PFSK-1 (cell line): ENCODE measurements at regions not wholly inside any gene's neighbourhood (a gene's known extent, or its start where the extent isn't known, plus 50 kb on each side); places are given as distances from the start of the nearest gene placed in this dataset.

Experiments
- FOXP2 ChIP-seq: optimal IDR thresholded peaks from 2 replicates; pipeline ENCODE3; 2011; ENCODE audit warnings: borderline replicate concordance, control low read depth, inconsistent platforms; ENCODE audit not compliant: insufficient read depth; ENCODE audit errors: extremely low read length, extremely low read depth
- POLR2AphosphoS5 ChIP-seq: IDR thresholded peaks from 2 replicates; pipeline ENCODE4 v1.6.1; 2012; ENCODE audit warnings: low read depth, mild to moderate bottlenecking, control low read depth, low read length, moderate library complexity
- SIN3A ChIP-seq: IDR thresholded peaks from 2 replicates; pipeline ENCODE4 v1.6.1; 2012; ENCODE audit warnings: mild to moderate bottlenecking, low read length, moderate library complexity, borderline replicate concordance; ENCODE audit not compliant: insufficient read depth
- TAF1 ChIP-seq: IDR thresholded peaks from 2 replicates; pipeline ENCODE4 v1.6.1; 2012; ENCODE audit warnings: low read length, control low read depth, borderline replicate concordance; ENCODE audit not compliant: insufficient read depth
- TF ChIP-seq, protein P1 (sequence below), 2 experiments: IDR thresholded peaks; 2 replicates each; pipeline versions ENCODE4 v1.6.1 to v1.8.0; 2011 to 2012; ENCODE audit warnings: low read depth in 2 of 2, low read length in 2 of 2, control low read depth in 1 of 2, inconsistent platforms in 1 of 2, mild to moderate bottlenecking in 1 of 2, moderate library complexity in 1 of 2; ENCODE audit not compliant: insufficient read depth in 1 of 2

DNA sequence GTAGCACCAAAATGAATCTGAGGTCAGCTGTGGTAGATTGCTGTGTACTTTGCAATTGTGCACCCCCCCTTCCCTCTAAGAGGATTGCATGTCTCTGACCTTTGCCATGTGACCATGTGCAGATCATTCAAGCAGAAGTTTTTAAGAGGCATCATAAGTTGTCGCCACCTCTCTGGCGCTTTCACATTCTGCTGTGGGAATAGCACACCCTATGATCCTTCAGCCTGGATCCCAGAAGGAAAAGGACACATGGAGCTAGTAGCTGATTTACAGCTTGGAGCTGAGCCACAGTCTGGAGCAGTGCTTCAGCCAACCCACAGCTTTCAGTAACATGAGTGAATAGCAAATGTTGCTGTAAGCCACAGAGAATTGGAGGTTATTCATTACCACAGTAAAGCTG lies 158.5 kb downstream of the TSEN15 start:
- TF ChIP-seq, protein P1, sequence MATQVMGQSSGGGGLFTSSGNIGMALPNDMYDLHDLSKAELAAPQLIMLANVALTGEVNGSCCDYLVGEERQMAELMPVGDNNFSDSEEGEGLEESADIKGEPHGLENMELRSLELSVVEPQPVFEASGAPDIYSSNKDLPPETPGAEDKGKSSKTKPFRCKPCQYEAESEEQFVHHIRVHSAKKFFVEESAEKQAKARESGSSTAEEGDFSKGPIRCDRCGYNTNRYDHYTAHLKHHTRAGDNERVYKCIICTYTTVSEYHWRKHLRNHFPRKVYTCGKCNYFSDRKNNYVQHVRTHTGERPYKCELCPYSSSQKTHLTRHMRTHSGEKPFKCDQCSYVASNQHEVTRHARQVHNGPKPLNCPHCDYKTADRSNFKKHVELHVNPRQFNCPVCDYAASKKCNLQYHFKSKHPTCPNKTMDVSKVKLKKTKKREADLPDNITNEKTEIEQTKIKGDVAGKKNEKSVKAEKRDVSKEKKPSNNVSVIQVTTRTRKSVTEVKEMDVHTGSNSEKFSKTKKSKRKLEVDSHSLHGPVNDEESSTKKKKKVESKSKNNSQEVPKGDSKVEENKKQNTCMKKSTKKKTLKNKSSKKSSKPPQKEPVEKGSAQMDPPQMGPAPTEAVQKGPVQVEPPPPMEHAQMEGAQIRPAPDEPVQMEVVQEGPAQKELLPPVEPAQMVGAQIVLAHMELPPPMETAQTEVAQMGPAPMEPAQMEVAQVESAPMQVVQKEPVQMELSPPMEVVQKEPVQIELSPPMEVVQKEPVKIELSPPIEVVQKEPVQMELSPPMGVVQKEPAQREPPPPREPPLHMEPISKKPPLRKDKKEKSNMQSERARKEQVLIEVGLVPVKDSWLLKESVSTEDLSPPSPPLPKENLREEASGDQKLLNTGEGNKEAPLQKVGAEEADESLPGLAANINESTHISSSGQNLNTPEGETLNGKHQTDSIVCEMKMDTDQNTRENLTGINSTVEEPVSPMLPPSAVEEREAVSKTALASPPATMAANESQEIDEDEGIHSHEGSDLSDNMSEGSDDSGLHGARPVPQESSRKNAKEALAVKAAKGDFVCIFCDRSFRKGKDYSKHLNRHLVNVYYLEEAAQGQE (IDR thresholded peaks at IDR 0.05; ENCODE audit: insufficient read depth in 1 of 2, low read depth in 2 of 2, low read length in 2 of 2): no peak
- TF ChIP-seq TAF1 (no peak), FOXP2 (no peak), SIN3A (no peak)

DNA sequence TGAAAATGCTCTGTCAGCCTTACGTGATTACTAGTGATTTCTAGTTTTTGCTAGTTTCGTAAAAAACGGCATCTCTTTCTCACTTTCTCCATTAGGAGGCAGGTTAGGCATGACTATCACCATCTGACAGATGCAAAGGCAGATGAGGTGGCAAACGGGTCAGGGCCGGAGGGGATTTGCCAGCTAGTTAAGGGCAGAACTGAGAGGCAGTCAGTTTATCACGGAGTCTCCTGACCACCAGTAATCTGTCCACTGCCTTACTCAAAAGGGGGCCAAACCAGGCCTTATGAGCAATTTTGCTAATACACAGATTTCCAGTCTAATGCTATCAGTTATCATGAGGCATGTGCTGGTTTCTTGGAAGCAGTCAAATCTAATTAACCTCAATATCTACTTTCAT lies 159.3 kb downstream of the TSEN15 start:
- TF ChIP-seq, protein P1 (IDR thresholded peaks at IDR 0.05; ENCODE audit: insufficient read depth in 1 of 2, low read depth in 2 of 2, low read length in 2 of 2): no peak
- TF ChIP-seq POLR2AphosphoS5 (no peak), SIN3A (no peak), TAF1 (no peak), FOXP2 (no peak)

DNA sequence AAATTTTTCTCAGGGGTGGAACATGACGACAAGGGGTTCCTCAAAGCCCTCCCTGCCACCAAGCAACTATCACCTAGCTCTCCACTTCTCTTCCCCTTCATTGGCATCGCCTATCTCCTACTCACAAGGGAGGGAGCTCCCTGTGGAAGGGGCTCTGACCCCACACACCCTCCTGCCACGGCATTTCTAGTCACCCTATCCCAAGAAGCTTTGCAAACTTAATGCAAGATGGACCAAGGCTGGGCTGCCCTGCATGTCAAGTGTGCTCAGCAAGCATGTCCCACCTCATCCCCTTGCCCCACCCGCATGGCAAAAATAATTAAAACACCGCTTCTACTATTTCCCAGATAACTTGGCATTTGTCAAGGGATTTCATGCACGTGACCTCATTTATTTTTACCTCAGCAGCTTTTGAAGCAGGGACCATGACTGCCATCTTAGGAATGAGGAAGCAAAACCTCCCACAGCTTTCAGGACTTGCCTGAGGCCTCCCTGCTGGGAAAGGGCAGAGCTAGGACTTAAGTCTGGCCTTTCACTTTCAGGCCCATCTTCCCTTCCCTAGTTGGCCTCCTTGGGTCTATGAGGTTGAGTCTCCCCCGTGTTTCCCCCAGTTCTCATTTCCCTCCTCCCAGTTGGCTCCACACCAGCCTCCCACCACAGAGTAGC lies 161.3 kb downstream of the TSEN15 start:
- TF ChIP-seq TAF1 (no peak), POLR2AphosphoS5 (no peak)

DNA sequence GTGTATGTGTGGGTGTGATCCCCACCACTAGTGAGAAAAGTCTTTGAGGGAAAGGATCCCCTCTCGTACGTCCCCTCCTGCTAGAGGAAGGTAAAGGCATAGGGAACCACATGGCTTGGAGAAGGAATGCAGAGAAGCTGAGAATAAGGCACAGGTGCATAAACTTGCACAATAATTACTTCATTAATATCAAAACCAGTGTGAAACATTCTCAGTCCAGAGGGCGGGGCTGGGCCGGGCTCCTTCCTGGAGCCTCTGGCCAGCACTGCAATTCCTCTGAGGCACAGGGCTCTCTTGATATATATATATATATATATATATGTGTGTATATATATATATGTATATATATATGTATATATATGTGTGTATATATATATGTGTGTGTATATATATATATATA lies 162.6 kb downstream of the TSEN15 start:
- TF ChIP-seq TAF1 (no peak), FOXP2 (no peak), POLR2AphosphoS5 (no peak), SIN3A (no peak)
- TF ChIP-seq, protein P1 (IDR thresholded peaks at IDR 0.05; ENCODE audit: insufficient read depth in 1 of 2, low read depth in 2 of 2, low read length in 2 of 2): no peak

DNA sequence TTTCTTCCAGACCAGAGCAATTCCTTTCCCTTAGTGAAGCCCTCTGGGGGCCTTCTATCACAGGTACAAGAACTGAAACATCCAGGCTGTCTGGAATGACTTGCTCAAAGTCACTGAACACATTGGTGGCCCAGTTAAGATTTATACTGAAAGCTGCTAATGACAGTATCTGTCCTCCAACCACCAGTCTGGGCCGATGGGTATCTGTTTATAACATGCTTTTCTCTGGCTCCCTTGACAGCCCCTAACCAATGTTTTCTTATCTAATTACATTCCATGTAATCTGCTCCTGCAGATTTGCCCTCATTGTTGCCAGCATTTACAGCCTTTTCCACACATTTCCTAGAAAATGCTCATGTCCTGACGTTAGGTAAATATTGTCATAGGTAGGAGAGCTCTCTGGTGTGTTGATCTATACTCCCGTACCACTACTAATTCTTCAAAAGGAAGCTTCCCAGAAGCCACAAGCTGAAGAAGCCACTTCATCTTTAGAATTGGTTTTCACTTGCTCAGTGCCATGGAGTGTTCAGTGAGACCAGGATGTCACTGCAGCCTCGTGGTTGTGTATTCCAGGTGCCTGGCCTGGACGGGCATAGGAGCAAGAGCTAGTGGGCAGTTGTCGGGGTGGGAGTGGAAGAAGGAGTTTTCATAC lies 163.9 kb downstream of the TSEN15 start:
- TF ChIP-seq POLR2AphosphoS5: no peak
- TF ChIP-seq FOXP2: no peak
- no peak for TF ChIP-seq TAF1
- TF ChIP-seq, protein P1 (IDR thresholded peaks at IDR 0.05; ENCODE audit: insufficient read depth in 1 of 2, low read depth in 2 of 2, low read length in 2 of 2): no peak
- TF ChIP-seq SIN3A: no peak
